HepG2 (cell line): ENCODE measurements at regions not wholly inside any gene's neighbourhood (a gene's known extent, or its start where the extent isn't known, plus 50 kb on each side); places are given as distances from the start of the nearest gene placed in this dataset.

Experiments
- ATAD3A ChIP-seq: sonication (generic); formaldehyde crosslinking; IDR thresholded peaks from 2 replicates; pipeline ENCODE4 v1.4.0; 2020; ENCODE audit warnings: missing genetic modification reagents
- CBX2 ChIP-seq, 2 experiments: fragments of 200-600 bp in 1 of 2; sonication (generic); formaldehyde crosslinking in 1 of 2; IDR thresholded peaks; 2 replicates each; pipeline versions ENCODE4 v1.7.0 to v1.8.1; 2018 to 2022; ENCODE audit warnings: low read depth in 2 of 2, low read length in 1 of 2, mild to moderate bottlenecking in 1 of 2, missing genetic modification reagents in 1 of 2
- CCAR2 ChIP-seq: fragments of 200-400 bp; formaldehyde crosslinking; optimal IDR thresholded peaks from 2 replicates; pipeline ENCODE3; 2018; ENCODE audit warnings: low read depth, mild to moderate bottlenecking, low read length, moderate library complexity
- CTCF ChIP-seq: sonication (generic); formaldehyde crosslinking; IDR thresholded peaks from 2 replicates; pipeline ENCODE4 v1.5.0; 2020; ENCODE audit warnings: mild to moderate bottlenecking, missing genetic modification reagents, moderate library complexity
- ETV6 ChIP-seq: sonication (generic); formaldehyde crosslinking; conservative IDR thresholded peaks from 2 replicates; pipeline ENCODE4 v1.4.0; 2020; ENCODE audit warnings: missing genetic modification reagents
- MTA1 ChIP-seq: sonication (generic); formaldehyde crosslinking; IDR thresholded peaks from 2 replicates; pipeline ENCODE4 v1.4.0; 2020; ENCODE audit warnings: missing genetic modification reagents, mild to moderate bottlenecking, borderline replicate concordance
- POLR2A ChIP-seq, 2 experiments: IDR thresholded peaks; 2 replicates each; pipeline ENCODE4 v1.6.1; 2011; ENCODE audit warnings: low read depth in 2 of 2, low read length in 2 of 2, mild to moderate bottlenecking in 1 of 2, moderate library complexity in 1 of 2; ENCODE audit not compliant: insufficient read depth in 1 of 2
- RFXAP ChIP-seq: sonication (generic); formaldehyde crosslinking; IDR thresholded peaks from 2 replicates; pipeline ENCODE4 v1.4.0; 2020; ENCODE audit warnings: missing genetic modification reagents, borderline replicate concordance
- SP2 ChIP-seq: sonication (generic); formaldehyde crosslinking; IDR thresholded peaks from 2 replicates; pipeline ENCODE4 v1.5.1; 2020; ENCODE audit warnings: mild to moderate bottlenecking, missing genetic modification reagents
- TCF12 ChIP-seq, 2 experiments: fragments of 450-650 bp in 1 of 2; sonication (generic) in 1 of 2; formaldehyde crosslinking in 1 of 2; IDR thresholded peaks; 2 replicates each; pipeline versions ENCODE4 v1.6.1 to v1.8.0; 2017 to 2022; ENCODE audit warnings: antibody characterized with exemption in 1 of 2, mild to moderate bottlenecking in 1 of 2, missing genetic modification reagents in 1 of 2, moderate library complexity in 1 of 2
- ZNF501 ChIP-seq: sonication (generic); formaldehyde crosslinking; IDR thresholded peaks from 2 replicates; pipeline ENCODE4 v1.5.1; 2020; ENCODE audit warnings: mild to moderate bottlenecking, moderate library complexity, missing genetic modification reagents
- ZNF660 ChIP-seq: sonication (generic); formaldehyde crosslinking; IDR thresholded peaks from 2 replicates; pipeline ENCODE4 v1.5.1; 2020; ENCODE audit warnings: mild to moderate bottlenecking, low read depth, missing genetic modification reagents, borderline replicate concordance
- TF ChIP-seq, protein P1 (sequence below): sonication (generic); formaldehyde crosslinking; IDR thresholded peaks from 2 replicates; pipeline ENCODE4 v1.5.0; 2020; ENCODE audit warnings: missing genetic modification reagents

- TF ChIP-seq ZNF501 (CRISPR knock-in tag), result no peak
- no peak for TF ChIP-seq RFXAP (CRISPR knock-in tag)
- no peak for TF ChIP-seq CTCF (CRISPR knock-in tag)
- TF ChIP-seq TCF12 (IDR thresholded peaks at IDR 0.05), result no peak
- no peak for TF ChIP-seq TCF12 (CRISPR knock-in tag; IDR thresholded peaks at IDR 0.05)
- TF ChIP-seq ZNF660 (CRISPR knock-in tag), result no peak
- TF ChIP-seq, protein P1, sequence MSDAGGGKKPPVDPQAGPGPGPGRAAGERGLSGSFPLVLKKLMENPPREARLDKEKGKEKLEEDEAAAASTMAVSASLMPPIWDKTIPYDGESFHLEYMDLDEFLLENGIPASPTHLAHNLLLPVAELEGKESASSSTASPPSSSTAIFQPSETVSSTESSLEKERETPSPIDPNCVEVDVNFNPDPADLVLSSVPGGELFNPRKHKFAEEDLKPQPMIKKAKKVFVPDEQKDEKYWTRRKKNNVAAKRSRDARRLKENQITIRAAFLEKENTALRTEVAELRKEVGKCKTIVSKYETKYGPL (CRISPR knock-in tag), result no peak
- TF ChIP-seq SP2 (CRISPR knock-in tag), result no peak
- no peak for TF ChIP-seq MTA1 (CRISPR knock-in tag)
- TF ChIP-seq CCAR2, result no peak
- no peak for TF ChIP-seq ATAD3A
- no peak for TF ChIP-seq CBX2 (IDR thresholded peaks at IDR 0.05; ENCODE audit: low read depth, low read length)
- no peak for TF ChIP-seq CBX2 (CRISPR knock-in tag; IDR thresholded peaks at IDR 0.05; ENCODE audit: low read depth)
- no peak for TF ChIP-seq ETV6
- TF ChIP-seq POLR2A (IDR thresholded peaks at IDR 0.05; ENCODE audit: insufficient read depth in 1 of 2, low read depth in 2 of 2, low read length in 2 of 2), result no peak
Measured at GRCh38 chr9:89940625-89941024, 335.8 kb downstream of the GADD45G start.
